ENCODE measurements at regions not wholly inside any gene's neighbourhood (a gene's known extent, or its start where the extent isn't known, plus 50 kb on each side); places are given as distances from the start of the nearest gene placed in this dataset.

- DNase-seq (ENCODE audit: low read depth), result no peak
These were observed 155.0 kb upstream of the SERP2 start for GRCh38 chr13:44218501-44219240.

GRCh38 chr13:44219577-44220548 lies 153.8 kb upstream of the SERP2 start:
- DNase-seq (ENCODE audit: low read depth), result no peak

- no peak for DNase-seq (ENCODE audit: low read depth)
These were observed 152.7 kb upstream of the SERP2 start for GRCh38 chr13:44220948-44221347.

DNA sequence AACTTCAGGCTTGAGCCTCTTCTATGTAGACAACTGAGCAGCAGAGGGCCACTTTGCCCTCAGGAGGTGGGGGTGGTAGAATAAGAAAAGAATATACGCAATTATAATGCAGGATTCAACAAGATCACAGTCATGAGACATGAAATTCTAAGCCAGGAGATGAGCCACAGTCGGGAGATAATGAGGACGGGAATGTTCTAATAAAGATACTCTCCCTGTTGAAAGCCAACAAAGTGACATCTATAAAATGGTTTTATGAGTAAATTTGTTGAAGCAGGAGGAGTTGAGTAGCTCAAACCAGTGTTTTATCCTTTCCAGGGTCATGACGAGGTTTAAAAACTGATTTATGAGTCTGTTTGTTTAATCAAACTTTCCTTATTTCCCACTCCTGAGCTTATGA lies 152.0 kb upstream of the SERP2 start:
- DNase-seq (ENCODE audit: low read depth), result no peak

- DNase-seq (ENCODE audit: low read depth), result no peak
These were observed 149.7 kb upstream of the SERP2 start for GRCh38 chr13:44223770-44224444.

- no peak for DNase-seq (ENCODE audit: low read depth)
These were observed 149.0 kb upstream of the SERP2 start for GRCh38 chr13:44224450-44225149.

- no peak for DNase-seq (ENCODE audit: low read depth)
These were observed 144.1 kb upstream of the SERP2 start for GRCh38 chr13:44229371-44230030.

- no peak for DNase-seq (ENCODE audit: low read depth)
These were observed 143.6 kb upstream of the SERP2 start for GRCh38 chr13:44230071-44230470.

DNA sequence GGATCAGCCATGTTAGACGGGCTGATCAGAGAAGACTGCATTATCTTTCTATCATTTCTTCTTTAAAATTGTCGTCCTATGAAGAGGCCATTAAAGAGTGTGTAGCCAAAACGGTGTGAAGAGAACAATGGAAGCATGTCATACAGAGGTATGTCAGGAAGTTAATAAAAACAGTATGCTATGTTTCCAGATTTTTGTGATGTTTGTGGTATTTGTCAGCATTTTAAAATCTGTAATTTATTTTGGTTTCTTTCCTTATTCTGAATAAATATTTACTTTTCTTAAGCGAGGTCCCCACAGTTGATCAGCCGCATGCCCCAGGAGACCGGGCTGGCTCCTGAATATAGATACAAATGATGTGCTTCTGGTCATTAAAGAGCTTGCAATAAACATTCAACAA lies 142.9 kb upstream of the SERP2 start:
- DNase-seq (ENCODE audit: low read depth), result no peak

DNA sequence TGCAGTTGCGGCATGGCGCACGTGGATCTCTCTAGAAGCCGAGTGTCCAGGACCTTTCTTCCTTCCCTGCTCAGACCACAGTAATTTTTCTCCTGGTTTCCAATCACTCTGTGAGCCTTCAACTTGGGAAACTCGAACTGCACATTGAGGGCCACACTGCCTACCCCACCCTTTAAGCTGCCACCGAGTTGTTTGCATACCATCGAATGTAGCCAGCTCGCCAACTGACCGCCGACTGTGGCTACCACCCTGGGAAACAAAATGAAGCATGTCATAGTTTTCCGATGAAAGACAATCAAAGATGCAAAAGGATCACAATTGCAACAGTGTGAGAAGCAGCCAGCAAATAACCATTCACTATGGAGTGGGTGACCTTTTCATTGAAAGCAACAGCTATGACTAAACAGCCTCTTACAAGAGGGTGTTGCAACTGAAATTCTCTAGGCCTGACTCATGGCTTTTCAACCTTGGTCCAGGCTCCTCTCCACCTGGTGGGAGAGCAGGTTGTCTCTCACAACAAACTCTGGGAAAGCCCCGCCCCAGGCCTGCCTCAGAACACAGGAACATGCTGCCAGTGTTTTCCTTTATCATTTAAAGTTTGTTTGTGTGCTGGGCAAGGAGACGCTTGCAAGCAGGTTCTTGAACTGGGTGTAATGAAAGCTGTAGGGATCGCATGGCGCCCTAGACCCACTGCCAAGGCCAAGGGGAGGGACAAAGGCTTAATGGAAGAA lies 141.7 kb upstream of the SERP2 start:
- no peak for DNase-seq (ENCODE audit: low read depth)

- DNase-seq (ENCODE audit: low read depth), result no peak
These were observed 140.8 kb upstream of the SERP2 start for GRCh38 chr13:44232774-44233173.

- DNase-seq (ENCODE audit: low read depth), result no peak
These were observed 139.1 kb upstream of the SERP2 start for GRCh38 chr13:44234566-44234965.

DNA sequence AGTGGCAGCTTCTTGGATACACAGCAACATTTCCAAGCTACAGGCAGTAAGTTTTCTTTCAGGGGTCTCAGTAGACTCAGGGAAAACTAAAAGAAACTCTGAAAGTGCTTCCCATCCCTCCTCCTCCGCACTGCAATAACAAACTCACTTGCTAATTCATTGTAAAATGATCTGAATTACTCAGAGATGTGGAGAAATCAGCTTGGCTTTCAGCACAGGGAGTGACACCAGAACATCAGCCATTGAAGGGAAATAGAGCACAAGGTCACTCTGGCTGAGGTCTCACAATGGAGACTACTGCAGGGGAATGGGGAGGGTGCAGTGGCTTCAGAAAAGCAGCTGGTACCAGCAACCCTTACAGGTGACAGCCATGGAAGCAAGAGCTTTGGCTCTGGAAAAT lies 137.3 kb upstream of the SERP2 start:
- DNase-seq (ENCODE audit: low read depth), result no peak

DNA sequence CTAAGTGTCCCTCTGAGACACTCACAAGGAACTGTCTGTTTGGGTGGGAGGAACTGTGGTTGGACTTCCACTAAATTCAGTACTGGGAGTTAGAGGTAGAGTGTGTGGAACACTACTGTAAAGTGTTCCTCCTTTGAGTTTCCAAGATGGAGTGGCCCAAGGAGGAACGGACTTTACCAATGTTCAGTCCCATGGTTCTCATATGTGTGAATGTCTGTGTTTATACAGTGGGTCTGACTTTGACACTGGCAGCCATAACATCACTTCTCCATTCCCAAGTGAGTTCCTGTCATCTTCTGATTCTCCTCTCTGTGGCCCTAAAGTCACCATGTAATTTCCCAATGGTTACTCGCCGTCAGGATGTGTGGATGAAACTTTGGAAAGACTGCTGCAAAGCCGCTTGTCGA lies 136.8 kb upstream of the SERP2 start:
- DNase-seq (ENCODE audit: low read depth), result no peak

GRCh38 chr13:44237276-44237767 lies 136.3 kb upstream of the SERP2 start:
- DNase-seq (ENCODE audit: low read depth), result no peak

- no peak for DNase-seq (ENCODE audit: low read depth)
These were observed 135.7 kb upstream of the SERP2 start for GRCh38 chr13:44237881-44238421.

DNA sequence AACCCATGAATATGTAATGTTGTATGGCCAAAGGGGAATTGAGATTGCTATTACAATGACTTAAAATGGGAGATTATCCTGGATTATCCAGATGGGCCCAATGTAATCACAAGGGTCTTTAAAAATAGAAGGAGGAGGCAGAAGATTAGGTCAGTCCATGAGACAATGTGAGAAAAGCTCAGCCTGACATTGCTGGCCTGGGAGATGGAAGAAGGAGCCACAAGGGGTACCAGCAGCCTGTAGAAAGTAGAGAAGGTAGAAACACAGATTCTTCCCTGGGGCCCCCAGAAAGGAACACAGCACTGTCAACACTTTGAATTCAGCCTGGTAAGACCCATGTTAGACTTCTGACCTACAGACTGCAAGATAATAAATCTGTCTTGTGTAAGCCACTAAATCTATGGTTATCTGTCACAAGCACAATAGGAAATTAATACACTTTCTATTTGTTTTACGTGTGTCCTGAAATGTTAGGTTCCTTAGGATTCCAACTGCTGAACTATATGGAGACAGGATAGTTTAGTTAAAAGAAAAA lies 132.9 kb upstream of the SERP2 start:
- no peak for DNase-seq (ENCODE audit: low read depth)

DNA sequence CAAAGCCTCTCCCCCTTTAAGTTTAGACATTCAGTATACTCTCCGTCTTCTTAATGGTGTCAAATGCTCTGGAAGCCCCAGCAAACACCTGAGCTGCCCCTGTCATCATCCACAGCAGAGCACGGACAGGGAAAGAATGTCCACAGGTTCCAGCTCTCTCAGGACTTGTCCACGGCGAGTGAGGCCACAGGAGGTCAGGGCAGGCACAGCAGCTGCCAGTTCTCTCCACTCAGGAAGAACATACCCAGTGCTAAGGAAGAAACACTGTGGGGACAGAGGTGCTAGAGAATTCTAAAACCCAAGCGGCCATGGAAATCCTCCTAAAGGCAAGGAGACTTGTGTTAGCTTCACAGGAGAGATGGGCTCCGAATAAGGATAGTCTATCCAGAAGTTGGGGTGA lies 132.0 kb upstream of the SERP2 start:
- no peak for DNase-seq (ENCODE audit: low read depth)

DNA sequence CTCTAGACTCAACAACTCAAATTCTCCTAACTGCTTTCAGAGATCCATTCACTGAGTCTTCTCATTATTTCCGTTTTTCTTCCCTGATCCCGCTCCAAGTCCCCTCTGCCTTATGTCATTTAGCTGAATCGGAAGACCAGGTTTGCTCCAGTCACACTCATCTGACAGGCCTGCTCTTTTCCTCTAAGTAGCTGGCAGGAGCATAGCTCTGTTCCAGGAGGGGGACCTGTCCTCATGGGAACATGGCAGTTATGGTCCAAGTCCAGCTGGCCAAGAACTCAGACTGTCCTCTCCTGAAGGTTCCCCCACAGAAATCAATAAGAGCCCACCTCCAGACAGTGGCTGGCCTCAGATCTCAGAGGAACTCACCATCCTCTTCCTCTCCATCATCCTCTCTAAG lies 130.9 kb upstream of the SERP2 start:
- DNase-seq (ENCODE audit: low read depth), result no peak
